Left ventricle myocardium inferior (tissue), 1 donor: ENCODE measurements at regions not wholly inside any gene's neighbourhood (a gene's known extent, or its start where the extent isn't known, plus 50 kb on each side); places are given as distances from the start of the nearest gene placed in this dataset.

ENCODE experiments used
- DNase-seq: peaks from one replicate; pipeline ENCODE4 v3.0.0-alpha.2; 2020
- H3K27ac ChIP-seq: fragments of 200-600 bp; replicated peaks from 2 replicates; pipeline ENCODE4 v1.8.0; 2021
- H3K27me3 ChIP-seq: fragments of 200-600 bp; 2 replicates; pipeline ENCODE4 v1.8.0; 2021; ENCODE audit warnings: low read depth
- H3K36me3 ChIP-seq: fragments of 200-600 bp; 2 replicates; pipeline ENCODE4 v1.8.0; 2021
- H3K4me1 ChIP-seq: fragments of 200-600 bp; 2 replicates; pipeline ENCODE4 v1.8.0; 2021
- H3K4me3 ChIP-seq: fragments of 200-600 bp; 2 replicates; pipeline ENCODE4 v1.8.0; 2021; ENCODE audit warnings: mild to moderate bottlenecking, moderate library complexity
- H3K9me3 ChIP-seq: fragments of 200-600 bp; replicated peaks from 2 replicates; pipeline ENCODE4 v1.8.0; 2021
- CTCF ChIP-seq: fragments of 200-600 bp; IDR thresholded peaks from 2 replicates; pipeline ENCODE4 v1.8.0; 2021; ENCODE audit warnings: antibody characterized with exemption, mild to moderate bottlenecking, borderline replicate concordance
- intact Hi-C: fragments of 100-400 bp; cut with micrococcal nuclease; formaldehyde crosslinking; loops from one replicate; pipeline ENCODE4 v1.11.0; 2022
- donor health status: DM: no; HTN: yes; CAD: no; lungs with severe emphysema.

- Histone ChIP-seq H3K27ac (no peak overlapping the region), H3K36me3 (no peaks in the 10 kb centered on the region), H3K27me3 (no peaks in the 10 kb centered on the region), H3K4me1 (peaks cover 4% of the 10 kb centered on the region), H3K9me3 (no peaks in the 10 kb centered on the region), H3K4me3 (no peak overlapping the region)
- TF ChIP-seq CTCF: no peak
- intact Hi-C loops: no loop called here
- DNase-seq: no peak
Observed at GRCh38 chr11:79922641-79923040, 481.8 kb upstream of the TENM4 start.

- no peaks in the 10 kb centered on the region for H3K36me3 ChIP-seq
- intact Hi-C loops: no loop called here
- H3K27me3 ChIP-seq: no peaks in the 10 kb centered on the region
- no peak overlapping the region for H3K4me3 ChIP-seq
- DNase-seq: no peak
- no peak overlapping the region for H3K27ac ChIP-seq
- peaks cover 4% of the 10 kb centered on the region for H3K4me1 ChIP-seq
- TF ChIP-seq CTCF: no peak
- no peaks in the 10 kb centered on the region for H3K9me3 ChIP-seq
Observed at GRCh38 chr11:79920480-79920879, 479.6 kb upstream of the TENM4 start.

GRCh38 chr11:79919350-79919749, 478.5 kb upstream of the TENM4 start:
- H3K27ac ChIP-seq: no peak overlapping the region
- no peaks in the 10 kb centered on the region for H3K36me3 ChIP-seq
- no peak for TF ChIP-seq CTCF
- intact Hi-C loops: no loop called here
- peaks cover 4% of the 10 kb centered on the region for H3K4me1 ChIP-seq
- H3K4me3 ChIP-seq: no peak overlapping the region
- H3K9me3 ChIP-seq: no peaks in the 10 kb centered on the region
- no peak for DNase-seq
- no peaks in the 10 kb centered on the region for H3K27me3 ChIP-seq

GRCh38 chr11:79918846-79919245, 478.0 kb upstream of the TENM4 start:
- Histone ChIP-seq H3K36me3 (no peaks in the 10 kb centered on the region), H3K27ac (no peak overlapping the region), H3K9me3 (no peaks in the 10 kb centered on the region), H3K4me3 (no peak overlapping the region), H3K4me1 (peaks cover 4% of the 10 kb centered on the region), H3K27me3 (no peaks in the 10 kb centered on the region)
- intact Hi-C loops: no loop called here
- TF ChIP-seq CTCF: no peak
- no peak for DNase-seq

- H3K27ac ChIP-seq: no peak overlapping the region
- peaks cover 17% of the 10 kb centered on the region for H3K9me3 ChIP-seq
- H3K4me1 ChIP-seq: peaks cover under 1% of the 10 kb centered on the region
- TF ChIP-seq CTCF: no peak
- no peak overlapping the region for H3K4me3 ChIP-seq
- H3K36me3 ChIP-seq: no peaks in the 10 kb centered on the region
- intact Hi-C loops: no loop called here
- DNase-seq: no peak
- H3K27me3 ChIP-seq: no peaks in the 10 kb centered on the region
Observed at GRCh38 chr11:79906164-79906563, 465.3 kb upstream of the TENM4 start.

- Histone ChIP-seq H3K27me3 (no peaks in the 10 kb centered on the region), H3K36me3 (no peaks in the 10 kb centered on the region), H3K27ac (no peak overlapping the region), H3K9me3 (peaks cover 5% of the 10 kb centered on the region), H3K4me3 (no peak overlapping the region), H3K4me1 (no peaks in the 10 kb centered on the region)
- no peak for DNase-seq
- intact Hi-C loops: no loop called here
- no peak for TF ChIP-seq CTCF
Observed at GRCh38 chr11:79902493-79902892, 461.7 kb upstream of the TENM4 start.
